ENCODE measurements at regions not wholly inside any gene's neighbourhood (a gene's known extent, or its start where the extent isn't known, plus 50 kb on each side); places are given as distances from the start of the nearest gene placed in this dataset.

DNA sequence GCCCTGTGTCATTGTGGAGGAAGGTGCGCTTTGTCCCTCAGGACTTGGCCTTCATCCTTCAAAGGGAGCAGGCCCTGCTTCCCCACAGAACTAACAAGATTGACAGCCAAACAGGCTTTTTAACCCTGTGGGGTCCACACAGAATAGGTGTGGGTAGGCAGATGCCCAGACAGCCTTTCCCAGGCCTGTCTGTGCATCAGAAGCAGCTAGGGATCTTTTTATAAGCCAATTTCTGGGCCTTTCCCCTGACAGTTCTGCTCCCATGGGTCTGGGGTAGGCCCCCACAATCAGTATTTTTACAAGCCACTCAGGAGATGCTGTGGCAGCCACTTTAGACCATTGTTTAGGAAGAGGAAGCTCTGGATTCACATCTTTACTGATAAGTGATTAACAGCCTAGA is 69.2 kb downstream of the MRPL46 start:
- TF ChIP-seq, protein P1, sequence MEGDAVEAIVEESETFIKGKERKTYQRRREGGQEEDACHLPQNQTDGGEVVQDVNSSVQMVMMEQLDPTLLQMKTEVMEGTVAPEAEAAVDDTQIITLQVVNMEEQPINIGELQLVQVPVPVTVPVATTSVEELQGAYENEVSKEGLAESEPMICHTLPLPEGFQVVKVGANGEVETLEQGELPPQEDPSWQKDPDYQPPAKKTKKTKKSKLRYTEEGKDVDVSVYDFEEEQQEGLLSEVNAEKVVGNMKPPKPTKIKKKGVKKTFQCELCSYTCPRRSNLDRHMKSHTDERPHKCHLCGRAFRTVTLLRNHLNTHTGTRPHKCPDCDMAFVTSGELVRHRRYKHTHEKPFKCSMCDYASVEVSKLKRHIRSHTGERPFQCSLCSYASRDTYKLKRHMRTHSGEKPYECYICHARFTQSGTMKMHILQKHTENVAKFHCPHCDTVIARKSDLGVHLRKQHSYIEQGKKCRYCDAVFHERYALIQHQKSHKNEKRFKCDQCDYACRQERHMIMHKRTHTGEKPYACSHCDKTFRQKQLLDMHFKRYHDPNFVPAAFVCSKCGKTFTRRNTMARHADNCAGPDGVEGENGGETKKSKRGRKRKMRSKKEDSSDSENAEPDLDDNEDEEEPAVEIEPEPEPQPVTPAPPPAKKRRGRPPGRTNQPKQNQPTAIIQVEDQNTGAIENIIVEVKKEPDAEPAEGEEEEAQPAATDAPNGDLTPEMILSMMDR (IDR thresholded peaks at IDR 0.05) = no peak
- TF ChIP-seq NR3C1 (CRISPR knock-in tag; conservative IDR thresholded peaks at IDR 0.05; ENCODE audit: low read depth) = no peak
- TF ChIP-seq TCF7 (CRISPR knock-in tag; IDR thresholded peaks at IDR 0.05; ENCODE audit: low read depth) = no peak
- no peak for TF ChIP-seq ESRRA (CRISPR knock-in tag; IDR thresholded peaks at IDR 0.05; ENCODE audit: borderline replicate concordance)
- TF ChIP-seq, protein P2, sequence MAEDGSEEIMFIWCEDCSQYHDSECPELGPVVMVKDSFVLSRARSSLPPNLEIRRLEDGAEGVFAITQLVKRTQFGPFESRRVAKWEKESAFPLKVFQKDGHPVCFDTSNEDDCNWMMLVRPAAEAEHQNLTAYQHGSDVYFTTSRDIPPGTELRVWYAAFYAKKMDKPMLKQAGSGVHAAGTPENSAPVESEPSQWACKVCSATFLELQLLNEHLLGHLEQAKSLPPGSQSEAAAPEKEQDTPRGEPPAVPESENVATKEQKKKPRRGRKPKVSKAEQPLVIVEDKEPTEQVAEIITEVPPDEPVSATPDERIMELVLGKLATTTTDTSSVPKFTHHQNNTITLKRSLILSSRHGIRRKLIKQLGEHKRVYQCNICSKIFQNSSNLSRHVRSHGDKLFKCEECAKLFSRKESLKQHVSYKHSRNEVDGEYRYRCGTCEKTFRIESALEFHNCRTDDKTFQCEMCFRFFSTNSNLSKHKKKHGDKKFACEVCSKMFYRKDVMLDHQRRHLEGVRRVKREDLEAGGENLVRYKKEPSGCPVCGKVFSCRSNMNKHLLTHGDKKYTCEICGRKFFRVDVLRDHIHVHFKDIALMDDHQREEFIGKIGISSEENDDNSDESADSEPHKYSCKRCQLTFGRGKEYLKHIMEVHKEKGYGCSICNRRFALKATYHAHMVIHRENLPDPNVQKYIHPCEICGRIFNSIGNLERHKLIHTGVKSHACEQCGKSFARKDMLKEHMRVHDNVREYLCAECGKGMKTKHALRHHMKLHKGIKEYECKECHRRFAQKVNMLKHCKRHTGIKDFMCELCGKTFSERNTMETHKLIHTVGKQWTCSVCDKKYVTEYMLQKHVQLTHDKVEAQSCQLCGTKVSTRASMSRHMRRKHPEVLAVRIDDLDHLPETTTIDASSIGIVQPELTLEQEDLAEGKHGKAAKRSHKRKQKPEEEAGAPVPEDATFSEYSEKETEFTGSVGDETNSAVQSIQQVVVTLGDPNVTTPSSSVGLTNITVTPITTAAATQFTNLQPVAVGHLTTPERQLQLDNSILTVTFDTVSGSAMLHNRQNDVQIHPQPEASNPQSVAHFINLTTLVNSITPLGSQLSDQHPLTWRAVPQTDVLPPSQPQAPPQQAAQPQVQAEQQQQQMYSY (CRISPR knock-in tag; IDR thresholded peaks at IDR 0.05) = no peak
- TF ChIP-seq ELF4 (CRISPR knock-in tag; IDR thresholded peaks at IDR 0.05; ENCODE audit: low read depth) = no peak
- TF ChIP-seq, protein P3, sequence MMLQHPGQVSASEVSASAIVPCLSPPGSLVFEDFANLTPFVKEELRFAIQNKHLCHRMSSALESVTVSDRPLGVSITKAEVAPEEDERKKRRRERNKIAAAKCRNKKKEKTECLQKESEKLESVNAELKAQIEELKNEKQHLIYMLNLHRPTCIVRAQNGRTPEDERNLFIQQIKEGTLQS (CRISPR knock-in tag; conservative IDR thresholded peaks at IDR 0.05) = no peak
- TF ChIP-seq, protein P4, sequence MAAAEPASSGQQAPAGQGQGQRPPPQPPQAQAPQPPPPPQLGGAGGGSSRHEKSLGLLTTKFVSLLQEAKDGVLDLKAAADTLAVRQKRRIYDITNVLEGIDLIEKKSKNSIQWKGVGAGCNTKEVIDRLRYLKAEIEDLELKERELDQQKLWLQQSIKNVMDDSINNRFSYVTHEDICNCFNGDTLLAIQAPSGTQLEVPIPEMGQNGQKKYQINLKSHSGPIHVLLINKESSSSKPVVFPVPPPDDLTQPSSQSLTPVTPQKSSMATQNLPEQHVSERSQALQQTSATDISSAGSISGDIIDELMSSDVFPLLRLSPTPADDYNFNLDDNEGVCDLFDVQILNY (CRISPR knock-in tag; IDR thresholded peaks at IDR 0.05) = no peak
- TF ChIP-seq, protein P5, sequence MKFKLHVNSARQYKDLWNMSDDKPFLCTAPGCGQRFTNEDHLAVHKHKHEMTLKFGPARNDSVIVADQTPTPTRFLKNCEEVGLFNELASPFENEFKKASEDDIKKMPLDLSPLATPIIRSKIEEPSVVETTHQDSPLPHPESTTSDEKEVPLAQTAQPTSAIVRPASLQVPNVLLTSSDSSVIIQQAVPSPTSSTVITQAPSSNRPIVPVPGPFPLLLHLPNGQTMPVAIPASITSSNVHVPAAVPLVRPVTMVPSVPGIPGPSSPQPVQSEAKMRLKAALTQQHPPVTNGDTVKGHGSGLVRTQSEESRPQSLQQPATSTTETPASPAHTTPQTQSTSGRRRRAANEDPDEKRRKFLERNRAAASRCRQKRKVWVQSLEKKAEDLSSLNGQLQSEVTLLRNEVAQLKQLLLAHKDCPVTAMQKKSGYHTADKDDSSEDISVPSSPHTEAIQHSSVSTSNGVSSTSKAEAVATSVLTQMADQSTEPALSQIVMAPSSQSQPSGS (CRISPR knock-in tag; IDR thresholded peaks at IDR 0.05; ENCODE audit: borderline replicate concordance, low read depth) = no peak

All from WTC11 (cell line).